OCI-LY3 (cell line): ENCODE measurements at regions not wholly inside any gene's neighbourhood (a gene's known extent, or its start where the extent isn't known, plus 50 kb on each side); places are given as distances from the start of the nearest gene placed in this dataset.

ENCODE experiments used
- H2AFZ ChIP-seq: fragments of 200-600, 300-600 bp; shearing (Covaris generic); 2 replicates; pipeline ENCODE4 v1.6.0; 2014; ENCODE audit warnings: antibody characterized with exemption, low read depth, low read length
- H3K27ac ChIP-seq: fragments of 200-600, 300-600 bp; sonication (generic); 2 replicates; pipeline ENCODE4 v1.5.1; 2014; ENCODE audit warnings: mild to moderate bottlenecking, low read length, moderate library complexity, mixed read lengths
- H3K27me3 ChIP-seq: fragments of 200-600, 300-600 bp; sonication (generic); 2 replicates; pipeline ENCODE4 v1.6.1; 2014; ENCODE audit warnings: low read depth, low read length, mixed read lengths
- H3K36me3 ChIP-seq: fragments of 200-600, 300-600 bp; sonication (generic); replicated peaks from 2 replicates; pipeline ENCODE3; 2014; ENCODE audit warnings: low read depth, low read length, mixed read lengths
- H3K4me1 ChIP-seq: fragments of 300-600, 200-600 bp; sonication (generic); 2 replicates; pipeline ENCODE4 v1.6.1; 2014; ENCODE audit warnings: low read length, mixed read lengths
- H3K4me2 ChIP-seq: fragments of 200-600, 300-600 bp; sonication (generic); 2 replicates; pipeline ENCODE4 v1.6.1; 2014; ENCODE audit warnings: low read length, mixed read lengths
- H3K4me3 ChIP-seq: fragments of 300-600, 200-600 bp; sonication (generic); 2 replicates; pipeline ENCODE4 v1.5.1; 2014; ENCODE audit warnings: antibody characterized with exemption, mild to moderate bottlenecking, low read length, moderate library complexity
- H3K79me2 ChIP-seq: fragments of 300-600, 200-600 bp; shearing (Covaris generic); 2 replicates; pipeline ENCODE4 v1.6.1; 2014; ENCODE audit warnings: mild to moderate bottlenecking, low read length, mixed read lengths
- H3K9ac ChIP-seq: fragments of 300-600, 200-600 bp; shearing (Covaris generic); 2 replicates; pipeline ENCODE4 v1.6.0; 2014; ENCODE audit warnings: mild to moderate bottlenecking, low read length, moderate library complexity
- H3K9me3 ChIP-seq: fragments of 200-600, 300-600 bp; shearing (Covaris generic); 2 replicates; pipeline ENCODE4 v1.6.1; 2014; ENCODE audit warnings: low read length, mixed read lengths; ENCODE audit not compliant: insufficient read depth
- H4K20me1 ChIP-seq: fragments of 200-600, 300-600 bp; sonication (generic); 2 replicates; pipeline ENCODE4 v1.6.1; 2016; ENCODE audit warnings: low read length, mixed read lengths; ENCODE audit not compliant: insufficient read depth
- CTCF ChIP-seq: fragments of 200-600, 300-600 bp; sonication (generic); IDR thresholded peaks from 2 replicates; pipeline ENCODE4 v1.5.1; 2014; ENCODE audit warnings: antibody characterized with exemption, low read length, low read depth
- EZH2phosphoT487 ChIP-seq: fragments of 200-600 bp; shearing (Covaris generic); IDR thresholded peaks from 2 replicates; pipeline ENCODE4 v1.6.1; 2018; ENCODE audit warnings: antibody characterized with exemption, mixed run types, low read depth

GRCh38 chr5:41670854-41671479, 160.6 kb upstream of the PLCXD3 start:
- H3K27me3 ChIP-seq = no peaks in the 10 kb centered on the region
- H3K9ac ChIP-seq = no peak overlapping the region
- no peak overlapping the region for H3K4me2 ChIP-seq
- no peak overlapping the region for H3K4me3 ChIP-seq
- no peak overlapping the region for H3K27ac ChIP-seq
- H2AFZ ChIP-seq = no peak overlapping the region
- no peaks in the 10 kb centered on the region for H3K4me1 ChIP-seq
- no peak for TF ChIP-seq EZH2phosphoT487
- no peak for TF ChIP-seq CTCF
- H3K36me3 ChIP-seq = no peaks in the 10 kb centered on the region
- H3K79me2 ChIP-seq = no peaks in the 10 kb centered on the region
- H3K9me3 ChIP-seq = no peaks in the 10 kb centered on the region
- H4K20me1 ChIP-seq = no peaks in the 10 kb centered on the region

- TF ChIP-seq CTCF (no peak), EZH2phosphoT487 (no peak)
- H2AFZ ChIP-seq = no peak overlapping the region
- no peak overlapping the region for H3K4me2 ChIP-seq
- no peaks in the 10 kb centered on the region for H4K20me1 ChIP-seq
- H3K27me3 ChIP-seq = no peaks in the 10 kb centered on the region
- H3K27ac ChIP-seq = no peak overlapping the region
- H3K9ac ChIP-seq = no peak overlapping the region
- no peaks in the 10 kb centered on the region for H3K36me3 ChIP-seq
- H3K9me3 ChIP-seq = no peaks in the 10 kb centered on the region
- H3K79me2 ChIP-seq = no peaks in the 10 kb centered on the region
- H3K4me1 ChIP-seq = no peaks in the 10 kb centered on the region
- H3K4me3 ChIP-seq = no peak overlapping the region
These were observed 159.8 kb upstream of the PLCXD3 start for GRCh38 chr5:41670216-41670615.

GRCh38 chr5:41661254-41661653, 150.9 kb upstream of the PLCXD3 start:
- H3K4me2 ChIP-seq = no peak overlapping the region
- no peaks in the 10 kb centered on the region for H3K27me3 ChIP-seq
- H3K9me3 ChIP-seq = no peaks in the 10 kb centered on the region
- H2AFZ ChIP-seq = no peak overlapping the region
- no peaks in the 10 kb centered on the region for H3K79me2 ChIP-seq
- no peak overlapping the region for H3K27ac ChIP-seq
- no peak for TF ChIP-seq EZH2phosphoT487
- no peak for TF ChIP-seq CTCF
- H3K9ac ChIP-seq = no peak overlapping the region
- no peak overlapping the region for H3K4me3 ChIP-seq
- no peaks in the 10 kb centered on the region for H3K4me1 ChIP-seq
- no peaks in the 10 kb centered on the region for H3K36me3 ChIP-seq
- no peaks in the 10 kb centered on the region for H4K20me1 ChIP-seq

- Histone ChIP-seq H3K79me2 (no peaks in the 10 kb centered on the region), H3K27ac (no peak overlapping the region), H4K20me1 (no peaks in the 10 kb centered on the region), H3K4me3 (no peak overlapping the region), H3K9me3 (no peaks in the 10 kb centered on the region), H3K36me3 (no peaks in the 10 kb centered on the region), H3K4me1 (no peaks in the 10 kb centered on the region), H3K4me2 (no peak overlapping the region), H3K9ac (no peak overlapping the region), H2AFZ (no peak overlapping the region), H3K27me3 (no peaks in the 10 kb centered on the region)
- TF ChIP-seq EZH2phosphoT487 = no peak
- TF ChIP-seq CTCF = no peak
These were observed 146.2 kb upstream of the PLCXD3 start for GRCh38 chr5:41656597-41656996.
